ENCODE measurements at regions not wholly inside any gene's neighbourhood (a gene's known extent, or its start where the extent isn't known, plus 50 kb on each side); places are given as distances from the start of the nearest gene placed in this dataset.

DNA sequence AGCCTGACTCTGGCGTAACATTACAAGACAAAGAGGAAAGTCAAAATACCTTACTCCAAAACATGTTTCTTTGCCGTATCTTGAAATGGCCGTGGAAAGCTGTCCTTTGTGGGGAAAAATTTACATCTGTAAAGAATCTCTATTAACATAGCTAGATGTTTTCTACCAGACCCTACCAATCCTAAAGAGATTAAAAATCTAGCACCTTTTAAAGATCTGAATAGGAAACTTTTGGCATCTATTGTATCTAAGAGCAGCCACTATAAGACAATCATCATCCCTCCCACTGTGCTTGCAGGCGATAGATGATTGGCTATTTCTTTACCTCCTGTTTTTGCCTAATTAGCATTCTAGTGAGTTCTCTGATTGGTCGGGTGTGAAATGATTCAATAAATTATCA, 82.5 kb upstream of the SNCAIP start:
- TF ChIP-seq, protein P1, sequence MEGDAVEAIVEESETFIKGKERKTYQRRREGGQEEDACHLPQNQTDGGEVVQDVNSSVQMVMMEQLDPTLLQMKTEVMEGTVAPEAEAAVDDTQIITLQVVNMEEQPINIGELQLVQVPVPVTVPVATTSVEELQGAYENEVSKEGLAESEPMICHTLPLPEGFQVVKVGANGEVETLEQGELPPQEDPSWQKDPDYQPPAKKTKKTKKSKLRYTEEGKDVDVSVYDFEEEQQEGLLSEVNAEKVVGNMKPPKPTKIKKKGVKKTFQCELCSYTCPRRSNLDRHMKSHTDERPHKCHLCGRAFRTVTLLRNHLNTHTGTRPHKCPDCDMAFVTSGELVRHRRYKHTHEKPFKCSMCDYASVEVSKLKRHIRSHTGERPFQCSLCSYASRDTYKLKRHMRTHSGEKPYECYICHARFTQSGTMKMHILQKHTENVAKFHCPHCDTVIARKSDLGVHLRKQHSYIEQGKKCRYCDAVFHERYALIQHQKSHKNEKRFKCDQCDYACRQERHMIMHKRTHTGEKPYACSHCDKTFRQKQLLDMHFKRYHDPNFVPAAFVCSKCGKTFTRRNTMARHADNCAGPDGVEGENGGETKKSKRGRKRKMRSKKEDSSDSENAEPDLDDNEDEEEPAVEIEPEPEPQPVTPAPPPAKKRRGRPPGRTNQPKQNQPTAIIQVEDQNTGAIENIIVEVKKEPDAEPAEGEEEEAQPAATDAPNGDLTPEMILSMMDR (conservative IDR thresholded peaks at IDR 0.05; ENCODE audit: low read depth, low read length) = no peak
- TF ChIP-seq BHLHE40 (IDR thresholded peaks at IDR 0.05; ENCODE audit: low read depth, low read length) = no peak
- no peak for TF ChIP-seq RFX5 (IDR thresholded peaks at IDR 0.05; ENCODE audit: low read depth, low read length)
- TF ChIP-seq POLR2A (IDR thresholded peaks at IDR 0.05; ENCODE audit: low read depth, low read length) = no peak
- no peak for TF ChIP-seq MXI1 (IDR thresholded peaks at IDR 0.05; ENCODE audit: borderline replicate concordance, low read depth, low read length)

All from IMR-90 (cell line).